Uterus (tissue), 2 donors: ENCODE measurements at regions not wholly inside any gene's neighbourhood (a gene's known extent, or its start where the extent isn't known, plus 50 kb on each side); places are given as distances from the start of the nearest gene placed in this dataset.

Experiments
- CTCF ChIP-seq, 4 experiments: fragments of 200-600 bp in 2 of 4; fragments of 450-650 bp in 2 of 4; sonication (generic) in 2 of 4; IDR thresholded peaks; one replicate each; pipeline ENCODE4 v1.5.1; 2016 to 2019; ENCODE audit warnings: antibody characterized with exemption in 4 of 4, mild to moderate bottlenecking in 2 of 4, moderate library complexity in 1 of 4
- POLR2A ChIP-seq, 2 donors: fragments of 450-650 bp; IDR thresholded peaks; one replicate each; pipeline ENCODE4 v1.6.1; 2016; ENCODE audit warnings: antibody characterized with exemption in 2 of 2, mild to moderate bottlenecking in 1 of 2, moderate library complexity in 1 of 2

DNA sequence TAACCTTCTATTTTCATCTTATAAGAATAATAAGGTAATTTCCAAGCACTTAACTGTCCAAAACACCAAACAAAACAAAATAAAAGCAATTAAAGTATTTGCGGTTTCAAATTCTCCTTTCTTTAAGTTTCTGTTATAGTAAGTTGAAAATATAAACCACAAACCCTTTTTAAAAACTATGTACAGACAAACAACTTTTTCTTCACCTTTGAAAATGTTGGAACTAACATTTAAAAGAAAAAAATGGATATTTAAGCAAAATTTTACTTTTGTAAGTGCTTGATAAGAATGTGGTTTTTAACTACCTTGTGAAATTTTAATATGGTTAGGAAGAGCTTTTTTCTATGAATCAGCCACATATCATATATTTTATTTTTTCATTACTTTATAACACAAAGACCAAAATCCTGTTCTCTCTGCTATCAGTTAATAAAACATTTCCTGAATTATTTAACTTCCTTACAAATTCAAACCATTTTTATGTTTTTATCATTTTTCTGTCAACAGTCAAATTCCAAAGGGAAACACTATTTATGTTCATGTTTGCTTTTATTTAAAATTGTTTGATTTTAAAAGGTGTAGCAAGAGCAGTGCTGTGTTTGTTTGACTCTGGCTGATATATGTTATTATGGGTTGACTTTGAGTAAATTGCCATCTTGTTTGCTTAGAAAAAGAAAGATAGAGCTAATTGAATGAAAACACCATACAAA is 554.1 kb upstream of the KLHL1 start:
- TF ChIP-seq CTCF (IDR thresholded peaks at IDR 0.05) (no peak), POLR2A (IDR thresholded peaks at IDR 0.05) (no peak)
